DOHH2 (cell line): ENCODE measurements at regions not wholly inside any gene's neighbourhood (a gene's known extent, or its start where the extent isn't known, plus 50 kb on each side); places are given as distances from the start of the nearest gene placed in this dataset.

Experiments
- EZH2phosphoT487 ChIP-seq: fragments of 200-600 bp; sonication (generic); IDR thresholded peaks from 2 replicates; pipeline ENCODE4 v1.6.1; 2017; ENCODE audit warnings: borderline replicate concordance, mild to moderate bottlenecking, antibody characterized with exemption, low read length, moderate library complexity, mixed read lengths
- TF ChIP-seq, protein P1 (sequence below): fragments of 200-600 bp; sonication (generic); IDR thresholded peaks from one replicate; pipeline ENCODE4 v1.5.1; 2014; ENCODE audit warnings: antibody characterized with exemption, mild to moderate bottlenecking, low read depth, low read length; ENCODE audit not compliant: poor library complexity, severe bottlenecking

DNA sequence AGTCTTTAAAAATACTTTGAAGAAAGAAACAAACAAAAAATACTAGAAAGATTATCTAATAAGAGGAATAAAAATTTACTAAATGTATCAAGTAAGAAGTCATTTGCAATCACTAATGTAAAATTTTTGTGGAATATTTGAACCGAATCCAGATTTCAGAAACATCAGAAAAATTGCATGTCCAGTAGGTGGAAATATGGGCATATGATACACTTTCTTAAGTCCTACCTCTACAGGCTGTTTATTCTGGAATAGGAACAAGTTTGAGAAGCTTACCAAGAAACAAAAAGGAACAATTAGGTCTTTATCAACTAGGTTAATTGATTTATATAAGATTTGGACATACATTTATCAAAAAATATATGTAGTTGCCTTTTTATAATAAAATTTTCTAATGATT, 292.9 kb upstream of the ROBO1 start:
- TF ChIP-seq, protein P1, sequence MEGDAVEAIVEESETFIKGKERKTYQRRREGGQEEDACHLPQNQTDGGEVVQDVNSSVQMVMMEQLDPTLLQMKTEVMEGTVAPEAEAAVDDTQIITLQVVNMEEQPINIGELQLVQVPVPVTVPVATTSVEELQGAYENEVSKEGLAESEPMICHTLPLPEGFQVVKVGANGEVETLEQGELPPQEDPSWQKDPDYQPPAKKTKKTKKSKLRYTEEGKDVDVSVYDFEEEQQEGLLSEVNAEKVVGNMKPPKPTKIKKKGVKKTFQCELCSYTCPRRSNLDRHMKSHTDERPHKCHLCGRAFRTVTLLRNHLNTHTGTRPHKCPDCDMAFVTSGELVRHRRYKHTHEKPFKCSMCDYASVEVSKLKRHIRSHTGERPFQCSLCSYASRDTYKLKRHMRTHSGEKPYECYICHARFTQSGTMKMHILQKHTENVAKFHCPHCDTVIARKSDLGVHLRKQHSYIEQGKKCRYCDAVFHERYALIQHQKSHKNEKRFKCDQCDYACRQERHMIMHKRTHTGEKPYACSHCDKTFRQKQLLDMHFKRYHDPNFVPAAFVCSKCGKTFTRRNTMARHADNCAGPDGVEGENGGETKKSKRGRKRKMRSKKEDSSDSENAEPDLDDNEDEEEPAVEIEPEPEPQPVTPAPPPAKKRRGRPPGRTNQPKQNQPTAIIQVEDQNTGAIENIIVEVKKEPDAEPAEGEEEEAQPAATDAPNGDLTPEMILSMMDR: no peak
- no peak for TF ChIP-seq EZH2phosphoT487
